ENCODE measurements at regions not wholly inside any gene's neighbourhood (a gene's known extent, or its start where the extent isn't known, plus 50 kb on each side); places are given as distances from the start of the nearest gene placed in this dataset.

- no peak for TF ChIP-seq CTCF (IDR thresholded peaks at IDR 0.05)
- TF ChIP-seq SIN3A (IDR thresholded peaks at IDR 0.05; ENCODE audit: borderline replicate concordance, insufficient read depth, low read depth, low read length): no peak
- no peak for TF ChIP-seq POLR2AphosphoS5 (IDR thresholded peaks at IDR 0.05; ENCODE audit: low read depth, low read length)
Observed at GRCh38 chr4:188387179-188387791, 248.0 kb downstream of the TRIML1 start.
